ENCODE measurements at regions not wholly inside any gene's neighbourhood (a gene's known extent, or its start where the extent isn't known, plus 50 kb on each side); places are given as distances from the start of the nearest gene placed in this dataset.

GRCh38 chr9:38132956-38133355 is 63.9 kb upstream of the SHB start:
- TF ChIP-seq, protein P1, sequence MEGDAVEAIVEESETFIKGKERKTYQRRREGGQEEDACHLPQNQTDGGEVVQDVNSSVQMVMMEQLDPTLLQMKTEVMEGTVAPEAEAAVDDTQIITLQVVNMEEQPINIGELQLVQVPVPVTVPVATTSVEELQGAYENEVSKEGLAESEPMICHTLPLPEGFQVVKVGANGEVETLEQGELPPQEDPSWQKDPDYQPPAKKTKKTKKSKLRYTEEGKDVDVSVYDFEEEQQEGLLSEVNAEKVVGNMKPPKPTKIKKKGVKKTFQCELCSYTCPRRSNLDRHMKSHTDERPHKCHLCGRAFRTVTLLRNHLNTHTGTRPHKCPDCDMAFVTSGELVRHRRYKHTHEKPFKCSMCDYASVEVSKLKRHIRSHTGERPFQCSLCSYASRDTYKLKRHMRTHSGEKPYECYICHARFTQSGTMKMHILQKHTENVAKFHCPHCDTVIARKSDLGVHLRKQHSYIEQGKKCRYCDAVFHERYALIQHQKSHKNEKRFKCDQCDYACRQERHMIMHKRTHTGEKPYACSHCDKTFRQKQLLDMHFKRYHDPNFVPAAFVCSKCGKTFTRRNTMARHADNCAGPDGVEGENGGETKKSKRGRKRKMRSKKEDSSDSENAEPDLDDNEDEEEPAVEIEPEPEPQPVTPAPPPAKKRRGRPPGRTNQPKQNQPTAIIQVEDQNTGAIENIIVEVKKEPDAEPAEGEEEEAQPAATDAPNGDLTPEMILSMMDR (IDR thresholded peaks at IDR 0.05): no peak
- TF ChIP-seq POLR2A (IDR thresholded peaks at IDR 0.05): no peak
